ENCODE measurements at regions not wholly inside any gene's neighbourhood (a gene's known extent, or its start where the extent isn't known, plus 50 kb on each side); places are given as distances from the start of the nearest gene placed in this dataset.

GRCh38 chr3:177473903-177474302 lies 276.6 kb upstream of the TBL1XR1 start:
- H3K4me1 Mint-ChIP-seq: peaks cover 38% of the 10 kb centered on the region
- H3K4me3 Mint-ChIP-seq: no peak overlapping the region
- H3K27me3 Mint-ChIP-seq (ENCODE audit: low read depth): no peaks in the 10 kb centered on the region
- no peaks in the 10 kb centered on the region for H3K36me3 Mint-ChIP-seq (ENCODE audit: low read depth)
- H3K9me3 Mint-ChIP-seq: no peaks in the 10 kb centered on the region
- H3K27ac Mint-ChIP-seq: no peak overlapping the region
- TF ChIP-seq CTCF (IDR thresholded peaks at IDR 0.05; ENCODE audit: unreplicated experiment in 3 of 3): no peak

- peak overlapping the region in 1 of 3 experiments; percentile 43 for H3K27ac Mint-ChIP-seq
- H3K36me3 Mint-ChIP-seq (ENCODE audit: low read depth): no peaks in the 10 kb centered on the region
These were observed 277.5 kb upstream of the TBL1XR1 start for GRCh38 chr3:177474652-177475355.

GRCh38 chr3:177475356-177475665 lies 278.0 kb upstream of the TBL1XR1 start:
- Mint-ChIP-seq H3K27ac (peak overlapping the region in 1 of 3 experiments; percentile 43), H3K4me1 (peaks cover 43% of the 10 kb centered on the region), H3K36me3 (ENCODE audit: low read depth) (no peaks in the 10 kb centered on the region), H3K9me3 (no peaks in the 10 kb centered on the region), H3K4me3 (no peak overlapping the region), H3K27me3 (ENCODE audit: low read depth) (no peaks in the 10 kb centered on the region)
- no peak for TF ChIP-seq CTCF (IDR thresholded peaks at IDR 0.05; ENCODE audit: unreplicated experiment in 3 of 3)

More at GRCh38 chr3:177474652-177475355, 277.5 kb upstream of the TBL1XR1 start:
- H3K27me3 Mint-ChIP-seq (ENCODE audit: low read depth): no peaks in the 10 kb centered on the region
- no peaks in the 10 kb centered on the region for H3K9me3 Mint-ChIP-seq
- TF ChIP-seq CTCF (IDR thresholded peaks at IDR 0.05; ENCODE audit: unreplicated experiment in 3 of 3): no peak
- no peak overlapping the region for H3K4me3 Mint-ChIP-seq
- peaks cover 39% of the 10 kb centered on the region for H3K4me1 Mint-ChIP-seq

- Mint-ChIP-seq H3K9me3 (no peaks in the 10 kb centered on the region), H3K4me1 (peaks cover 42% of the 10 kb centered on the region), H3K4me3 (no peak overlapping the region), H3K36me3 (ENCODE audit: low read depth) (no peaks in the 10 kb centered on the region), H3K27ac (no peak overlapping the region), H3K27me3 (ENCODE audit: low read depth) (no peaks in the 10 kb centered on the region)
- TF ChIP-seq CTCF (IDR thresholded peaks at IDR 0.05; ENCODE audit: unreplicated experiment in 3 of 3): no peak
These were observed 279.2 kb upstream of the TBL1XR1 start for GRCh38 chr3:177476495-177476894.

GRCh38 chr3:177476921-177477435 lies 279.7 kb upstream of the TBL1XR1 start:
- no peaks in the 10 kb centered on the region for H3K36me3 Mint-ChIP-seq (ENCODE audit: low read depth)

More at GRCh38 chr3:177476921-177477435, 279.7 kb upstream of the TBL1XR1 start:
- no peak for TF ChIP-seq CTCF (IDR thresholded peaks at IDR 0.05; ENCODE audit: unreplicated experiment in 3 of 3)
- H3K27me3 Mint-ChIP-seq (ENCODE audit: low read depth): no peaks in the 10 kb centered on the region
- H3K4me1 Mint-ChIP-seq: peaks cover 44% of the 10 kb centered on the region
- H3K27ac Mint-ChIP-seq: no peak overlapping the region
- no peaks in the 10 kb centered on the region for H3K9me3 Mint-ChIP-seq
- no peak overlapping the region for H3K4me3 Mint-ChIP-seq

Data from nephron (organoid).